Liver (tissue), 8 donors: ENCODE measurements at regions not wholly inside any gene's neighbourhood (a gene's known extent, or its start where the extent isn't known, plus 50 kb on each side); places are given as distances from the start of the nearest gene placed in this dataset.
"Not testable (repeated sequence)": the region's sequence is repeated elsewhere in the genome, so short reads cannot be mapped to it uniquely, and the experiment has no call there.

Experiments
- DNase-seq: peaks from one replicate; pipeline ENCODE4 v3.0.0-alpha.2; 2017; ENCODE audit warnings: low spot score
- H3K27ac ChIP-seq, 2 donors: one replicate each; pipeline ENCODE4 v1.7.0; 2013; ENCODE audit warnings: inconsistent platforms in 2 of 2, low read length in 2 of 2, control low read depth in 1 of 2, low read depth in 1 of 2, mild to moderate bottlenecking in 1 of 2
- H3K27me3 ChIP-seq, 4 donors: one replicate each; pipeline versions ENCODE4 v1.6.1 to v1.7.0; 2013; ENCODE audit warnings: low read length in 3 of 4, inconsistent platforms in 1 of 4, mild to moderate bottlenecking in 1 of 4, moderate library complexity in 1 of 4; ENCODE audit not compliant: control insufficient read depth in 4 of 4, insufficient read depth in 4 of 4
- H3K36me3 ChIP-seq, 4 donors: one replicate each; pipeline versions ENCODE4 v1.6.1 to v1.7.0; 2013; ENCODE audit warnings: low read length in 3 of 4, mild to moderate bottlenecking in 3 of 4, low read depth in 1 of 4, moderate library complexity in 1 of 4; ENCODE audit not compliant: control insufficient read depth in 4 of 4, insufficient read depth in 3 of 4
- H3K4me1 ChIP-seq, 4 donors: one replicate each; pipeline versions ENCODE4 v1.6.1 to v1.7.0; 2013; ENCODE audit warnings: low read length in 3 of 4, mild to moderate bottlenecking in 3 of 4, moderate library complexity in 1 of 4; ENCODE audit not compliant: control insufficient read depth in 4 of 4, insufficient read depth in 4 of 4
- H3K4me3 ChIP-seq, 3 donors: one replicate each; pipeline versions ENCODE4 v1.6.1 to v1.7.0; 2013; ENCODE audit warnings: low read length in 3 of 3, control low read depth in 1 of 3, low read depth in 1 of 3, mild to moderate bottlenecking in 1 of 3
- H3K9ac ChIP-seq, 2 donors: one replicate each; pipeline ENCODE4 v1.7.0; 2013; ENCODE audit warnings: low read length in 2 of 2, mild to moderate bottlenecking in 2 of 2, moderate library complexity in 2 of 2, control low read depth in 1 of 2, low read depth in 1 of 2
- H3K9me3 ChIP-seq, 4 donors: one replicate each; pipeline versions ENCODE4 v1.6.1 to v1.7.0; 2013; ENCODE audit warnings: low read length in 3 of 4; ENCODE audit not compliant: control insufficient read depth in 4 of 4
- CTCF ChIP-seq: fragments of 150-350 bp; IDR thresholded peaks from 2 replicates; pipeline ENCODE4 v1.5.1; 2017; ENCODE audit warnings: improper control_type of control experiment, low read depth, low read length; ENCODE audit not compliant: missing input control
- EGR1 ChIP-seq, 2 donors: IDR thresholded peaks; 2 replicates each; pipeline ENCODE4 v1.6.1; 2016 to 2018; ENCODE audit warnings: antibody characterized with exemption in 2 of 2, low read depth in 2 of 2
- FOXA1 ChIP-seq: IDR thresholded peaks from 2 replicates; pipeline ENCODE4 v1.6.1; 2016; ENCODE audit warnings: antibody characterized with exemption
- FOXA2 ChIP-seq: IDR thresholded peaks from 2 replicates; pipeline ENCODE4 v1.6.1; 2016; ENCODE audit warnings: antibody characterized with exemption
- GABPA ChIP-seq, 2 donors: IDR thresholded peaks in 1 of 2; conservative IDR thresholded peaks in 1 of 2; 2 replicates each; pipeline ENCODE4 v1.6.1; 2016; ENCODE audit warnings: antibody characterized with exemption in 2 of 2, mild to moderate bottlenecking in 1 of 2, moderate library complexity in 1 of 2
- HNF4A ChIP-seq, 2 donors: conservative IDR thresholded peaks; 2 replicates each; pipeline ENCODE4 v1.6.1; 2016; ENCODE audit warnings: antibody characterized with exemption in 2 of 2, mild to moderate bottlenecking in 2 of 2
- HNF4G ChIP-seq: IDR thresholded peaks from 2 replicates; pipeline ENCODE4 v1.6.1; 2016; ENCODE audit warnings: antibody characterized with exemption
- JUND ChIP-seq, 2 donors: IDR thresholded peaks; 2 replicates each; pipeline ENCODE4 v1.6.1; 2016; ENCODE audit warnings: antibody characterized with exemption in 2 of 2
- MAX ChIP-seq: IDR thresholded peaks from 2 replicates; pipeline ENCODE4 v1.6.1; 2016; ENCODE audit warnings: antibody characterized with exemption
- NR2F2 ChIP-seq: IDR thresholded peaks from 2 replicates; pipeline ENCODE4 v1.6.1; 2016; ENCODE audit warnings: antibody characterized with exemption
- RAD21 ChIP-seq, 2 donors: IDR thresholded peaks; 2 replicates each; pipeline ENCODE4 v1.6.1; 2016; ENCODE audit warnings: antibody characterized with exemption in 2 of 2, mild to moderate bottlenecking in 2 of 2
- RXRA ChIP-seq, 2 donors: IDR thresholded peaks; 2 replicates each; pipeline ENCODE4 v1.6.1; 2017 to 2018; ENCODE audit warnings: antibody characterized with exemption in 2 of 2, mild to moderate bottlenecking in 1 of 2
- SP1 ChIP-seq: IDR thresholded peaks from 2 replicates; pipeline ENCODE4 v1.6.1; 2018; ENCODE audit warnings: antibody characterized with exemption, mild to moderate bottlenecking
- TAF1 ChIP-seq: conservative IDR thresholded peaks from 2 replicates; pipeline ENCODE4 v1.6.1; 2016; ENCODE audit warnings: antibody characterized with exemption, mild to moderate bottlenecking
- YY1 ChIP-seq: IDR thresholded peaks from 2 replicates; pipeline ENCODE4 v1.6.1; 2016; ENCODE audit warnings: antibody characterized with exemption, mild to moderate bottlenecking
- ZBTB33 ChIP-seq: IDR thresholded peaks from 2 replicates; pipeline ENCODE4 v1.6.1; 2016; ENCODE audit warnings: antibody characterized with exemption
- WGBS: extraction: QIAGEN DNeasy Blood & Tissue Kit; methylation state at CpG from one replicate; pipeline ENCODE4 v1.1.7; 2013; 5-methylcytosine and 5-hydroxymethylcytosine counted together
- TF ChIP-seq, protein P1 (sequence below): IDR thresholded peaks from 2 replicates; pipeline ENCODE4 v1.6.1; 2016; ENCODE audit warnings: antibody characterized with exemption
- TF ChIP-seq, protein P2 (sequence below): IDR thresholded peaks from 2 replicates; pipeline ENCODE4 v1.6.1; 2016; ENCODE audit warnings: antibody characterized with exemption, mild to moderate bottlenecking
- donor health status: healthy.
- donor health status: healthy.
- donor health status: healthy.
- donor health status: healthy.
- donor health status: healthy.

DNA sequence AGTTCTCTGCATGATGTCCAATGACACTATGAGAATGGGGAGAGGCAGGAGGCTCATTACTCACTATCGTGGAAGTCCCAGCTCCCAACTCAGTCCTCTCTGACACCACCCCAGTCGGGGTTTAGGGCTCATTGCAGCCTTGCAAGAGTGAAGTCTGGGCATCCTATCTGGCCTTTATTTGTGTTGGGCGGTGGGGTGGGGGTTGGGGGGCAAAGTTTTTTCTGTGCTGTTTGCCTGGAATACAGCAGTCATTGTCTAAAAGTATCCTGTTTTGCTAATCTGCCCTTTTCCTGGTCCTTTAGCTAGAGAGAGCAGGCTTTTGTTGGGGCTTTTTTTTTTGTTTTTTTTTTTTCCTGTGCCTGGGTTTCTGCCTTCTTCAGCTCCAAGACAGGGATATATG, 174.2 kb downstream of the MYLK4 start (continued):
- TF ChIP-seq, protein P1, sequence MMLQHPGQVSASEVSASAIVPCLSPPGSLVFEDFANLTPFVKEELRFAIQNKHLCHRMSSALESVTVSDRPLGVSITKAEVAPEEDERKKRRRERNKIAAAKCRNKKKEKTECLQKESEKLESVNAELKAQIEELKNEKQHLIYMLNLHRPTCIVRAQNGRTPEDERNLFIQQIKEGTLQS: no peak
- TF ChIP-seq HNF4A (conservative IDR thresholded peaks at IDR 0.05) (no peak), RAD21 (IDR thresholded peaks at IDR 0.05) (no peak), SP1 (no peak), FOXA2 (no peak), HNF4G (no peak), TAF1 (no peak), NR2F2 (no peak)

GRCh38 chr6:2575236-2575635, 175.5 kb downstream of the MYLK4 start:
- 89% methylated on average over 5 of the region's 5 CpGs for WGBS
- no peaks in the 10 kb centered on the region for H3K4me1 ChIP-seq
- peaks cover 0 to 2% (median under 1%) of the 10 kb centered on the region in 4 donors for H3K9me3 ChIP-seq
- DNase-seq: no peak
- no peak overlapping the region for H3K27ac ChIP-seq
- H3K36me3 ChIP-seq: no peaks in the 10 kb centered on the region
- no peak overlapping the region for H3K9ac ChIP-seq
- no peak overlapping the region for H3K4me3 ChIP-seq
- H3K27me3 ChIP-seq: no peaks in the 10 kb centered on the region
- no peak for TF ChIP-seq HNF4G
- no peak for TF ChIP-seq CTCF
- TF ChIP-seq FOXA1: no peak
- TF ChIP-seq EGR1 (IDR thresholded peaks at IDR 0.05; ENCODE audit: low read depth in 2 of 2): no peak
- TF ChIP-seq TAF1: no peak
- TF ChIP-seq GABPA (IDR thresholded peaks at IDR 0.05 in 1 of 2, conservative IDR thresholded peaks at IDR 0.05 in 1 of 2): no peak
- no peak for TF ChIP-seq MAX
- no peak for TF ChIP-seq FOXA2
- no peak for TF ChIP-seq RAD21 (IDR thresholded peaks at IDR 0.05)
- TF ChIP-seq, protein P1: no peak
- no peak for TF ChIP-seq RXRA (IDR thresholded peaks at IDR 0.05)
- no peak for TF ChIP-seq SP1
- TF ChIP-seq HNF4A (conservative IDR thresholded peaks at IDR 0.05): no peak
- no peak for TF ChIP-seq JUND (IDR thresholded peaks at IDR 0.05)
- TF ChIP-seq ZBTB33: no peak
- TF ChIP-seq, protein P2, sequence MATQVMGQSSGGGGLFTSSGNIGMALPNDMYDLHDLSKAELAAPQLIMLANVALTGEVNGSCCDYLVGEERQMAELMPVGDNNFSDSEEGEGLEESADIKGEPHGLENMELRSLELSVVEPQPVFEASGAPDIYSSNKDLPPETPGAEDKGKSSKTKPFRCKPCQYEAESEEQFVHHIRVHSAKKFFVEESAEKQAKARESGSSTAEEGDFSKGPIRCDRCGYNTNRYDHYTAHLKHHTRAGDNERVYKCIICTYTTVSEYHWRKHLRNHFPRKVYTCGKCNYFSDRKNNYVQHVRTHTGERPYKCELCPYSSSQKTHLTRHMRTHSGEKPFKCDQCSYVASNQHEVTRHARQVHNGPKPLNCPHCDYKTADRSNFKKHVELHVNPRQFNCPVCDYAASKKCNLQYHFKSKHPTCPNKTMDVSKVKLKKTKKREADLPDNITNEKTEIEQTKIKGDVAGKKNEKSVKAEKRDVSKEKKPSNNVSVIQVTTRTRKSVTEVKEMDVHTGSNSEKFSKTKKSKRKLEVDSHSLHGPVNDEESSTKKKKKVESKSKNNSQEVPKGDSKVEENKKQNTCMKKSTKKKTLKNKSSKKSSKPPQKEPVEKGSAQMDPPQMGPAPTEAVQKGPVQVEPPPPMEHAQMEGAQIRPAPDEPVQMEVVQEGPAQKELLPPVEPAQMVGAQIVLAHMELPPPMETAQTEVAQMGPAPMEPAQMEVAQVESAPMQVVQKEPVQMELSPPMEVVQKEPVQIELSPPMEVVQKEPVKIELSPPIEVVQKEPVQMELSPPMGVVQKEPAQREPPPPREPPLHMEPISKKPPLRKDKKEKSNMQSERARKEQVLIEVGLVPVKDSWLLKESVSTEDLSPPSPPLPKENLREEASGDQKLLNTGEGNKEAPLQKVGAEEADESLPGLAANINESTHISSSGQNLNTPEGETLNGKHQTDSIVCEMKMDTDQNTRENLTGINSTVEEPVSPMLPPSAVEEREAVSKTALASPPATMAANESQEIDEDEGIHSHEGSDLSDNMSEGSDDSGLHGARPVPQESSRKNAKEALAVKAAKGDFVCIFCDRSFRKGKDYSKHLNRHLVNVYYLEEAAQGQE: no peak
- no peak for TF ChIP-seq YY1
- no peak for TF ChIP-seq NR2F2

GRCh38 chr6:2569420-2569819, 181.3 kb downstream of the MYLK4 start:
- WGBS: 88% methylated on average over 1 of the region's 1 CpG
- not testable (repeated sequence) for H3K4me3 ChIP-seq, H3K27ac ChIP-seq, H3K36me3 ChIP-seq, H3K4me1 ChIP-seq, DNase-seq, H3K27me3 ChIP-seq, H3K9ac ChIP-seq, H3K9me3 ChIP-seq
